ENCODE measurements at regions not wholly inside any gene's neighbourhood (a gene's known extent, or its start where the extent isn't known, plus 50 kb on each side); places are given as distances from the start of the nearest gene placed in this dataset.
"Not testable (repeated sequence)": the region's sequence is repeated elsewhere in the genome, so short reads cannot be mapped to it uniquely, and the experiment has no call there.

DNA sequence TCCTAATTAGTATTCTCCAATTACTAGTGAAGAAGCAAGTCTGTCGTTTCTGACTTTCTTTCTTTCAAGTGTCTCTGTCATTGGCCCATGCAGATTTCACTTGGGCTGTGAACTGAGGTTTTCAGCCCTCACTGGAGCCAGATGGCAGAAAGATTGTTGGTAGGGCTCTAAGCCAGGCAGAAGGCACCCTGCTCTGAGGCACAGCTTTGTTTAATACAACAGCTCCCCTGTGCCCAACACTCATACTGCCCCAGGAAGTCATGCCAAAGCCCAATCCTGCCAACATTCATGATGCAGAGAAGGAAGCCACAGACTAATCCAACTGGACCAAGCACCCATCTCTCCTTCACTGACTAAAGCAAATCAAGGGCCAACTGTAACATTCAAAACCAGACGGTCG, 117.1 kb upstream of the FRG1 start:
- DNase-seq (ENCODE audit: low read depth), result no peak

DNA sequence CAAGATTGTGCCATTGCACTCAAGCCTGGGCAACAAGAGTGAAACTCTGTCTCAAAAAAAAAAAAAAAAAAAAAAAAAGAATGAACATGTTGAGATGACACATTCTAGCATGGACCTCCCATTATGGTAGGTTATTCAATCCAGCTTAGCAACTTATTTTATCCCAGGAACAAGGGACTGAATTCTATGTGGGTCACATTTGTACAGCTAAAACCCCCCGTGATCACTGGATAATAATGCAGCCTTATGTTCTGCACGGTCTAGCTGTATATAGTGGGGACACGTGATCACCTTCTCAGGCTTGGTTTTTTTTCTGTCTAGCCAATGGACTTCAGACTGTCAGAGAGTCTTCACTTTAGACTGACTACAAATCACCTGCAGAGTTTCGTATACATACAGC, 115.2 kb upstream of the FRG1 start:
- no peak for DNase-seq (ENCODE audit: low read depth)

DNA sequence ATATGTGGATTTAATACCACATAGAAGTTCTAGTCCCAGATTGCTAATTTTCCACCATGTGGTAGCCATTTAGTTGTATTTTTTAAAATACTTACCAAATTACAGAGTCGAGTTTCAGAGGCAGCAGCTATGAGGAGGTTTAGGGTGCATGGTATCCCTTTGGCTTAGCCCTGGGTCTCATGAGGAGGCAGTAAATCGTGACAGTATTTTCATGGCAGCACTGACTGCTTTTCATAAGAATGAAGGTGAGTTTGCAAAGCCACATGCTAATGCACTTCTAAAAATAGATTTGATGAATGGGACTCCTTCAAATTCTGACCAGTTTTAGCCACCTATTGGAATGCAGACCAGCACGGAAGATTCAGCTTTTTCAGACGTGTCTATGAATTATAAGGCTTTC, 114.0 kb upstream of the FRG1 start:
- DNase-seq (ENCODE audit: low read depth), result no peak

DNA sequence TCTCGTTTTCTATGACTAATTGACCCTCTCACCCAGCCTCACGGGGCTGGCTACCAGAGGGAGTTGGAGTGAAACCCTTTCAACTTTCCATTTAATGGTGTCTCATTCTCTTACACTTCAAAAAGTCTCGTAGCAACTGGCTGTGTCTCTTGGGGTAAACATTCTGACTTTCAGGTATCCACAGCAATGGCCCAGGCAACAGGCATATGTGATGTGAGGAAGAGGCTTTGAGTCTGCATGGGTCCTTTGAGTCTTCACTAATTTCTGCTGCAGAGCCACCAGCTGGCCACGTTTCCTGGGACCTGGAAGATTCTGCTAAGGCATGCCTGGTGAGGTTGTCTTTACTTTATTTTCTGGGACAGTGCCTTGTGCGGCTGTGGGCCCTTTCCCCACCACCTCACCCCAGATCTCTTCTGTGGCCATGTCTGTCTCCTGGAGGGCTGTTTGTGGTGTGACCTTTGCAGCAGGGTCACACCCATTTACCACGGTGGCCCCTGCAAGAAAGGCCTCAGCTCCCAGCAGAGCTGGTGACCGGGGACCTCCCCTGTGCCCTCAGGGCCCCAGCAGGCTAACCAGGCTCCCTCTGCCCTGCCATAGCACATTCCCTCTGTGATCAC, 112.5 kb upstream of the FRG1 start:
- DNase-seq (ENCODE audit: low read depth), result no peak

DNA sequence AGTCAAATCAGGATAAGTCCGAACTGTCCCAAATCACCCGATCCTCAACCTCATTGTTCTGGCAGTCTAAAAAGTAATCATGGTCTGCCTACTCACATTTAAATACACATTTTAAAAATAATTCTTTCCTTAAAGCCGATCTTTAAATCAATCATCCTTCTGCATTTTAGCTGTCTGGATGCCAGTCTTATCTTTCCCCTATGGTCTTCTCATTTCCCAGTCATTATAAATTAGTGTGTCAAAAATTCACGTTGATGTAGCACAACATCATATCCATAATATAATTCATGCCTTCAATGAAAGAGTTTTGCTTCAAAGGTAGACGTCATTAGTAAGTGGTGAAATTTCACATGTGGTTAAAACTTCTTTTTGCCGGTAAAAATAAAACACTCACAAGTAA, 108.1 kb upstream of the FRG1 start:
- no peak for DNase-seq (ENCODE audit: low read depth)

DNA sequence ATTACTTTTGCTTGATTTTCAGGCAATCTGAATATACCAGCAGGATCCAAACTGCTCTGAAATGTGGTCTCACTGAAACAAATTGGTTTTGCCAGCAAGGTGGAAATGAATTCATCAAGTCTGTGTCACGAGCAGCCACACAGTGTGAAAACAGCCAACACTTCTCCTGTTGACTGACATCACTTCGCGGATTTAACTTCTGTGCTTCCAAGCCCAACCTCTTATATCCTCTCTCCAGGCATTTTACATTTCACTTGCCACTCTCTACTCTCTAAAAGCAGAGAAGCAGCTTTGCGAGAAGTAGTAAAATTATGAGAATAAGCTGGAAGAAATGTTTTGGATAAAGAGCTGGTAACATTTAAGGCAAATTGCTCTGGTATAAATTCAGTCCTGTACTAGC, 106.1 kb upstream of the FRG1 start:
- no peak for DNase-seq (ENCODE audit: low read depth)

DNA sequence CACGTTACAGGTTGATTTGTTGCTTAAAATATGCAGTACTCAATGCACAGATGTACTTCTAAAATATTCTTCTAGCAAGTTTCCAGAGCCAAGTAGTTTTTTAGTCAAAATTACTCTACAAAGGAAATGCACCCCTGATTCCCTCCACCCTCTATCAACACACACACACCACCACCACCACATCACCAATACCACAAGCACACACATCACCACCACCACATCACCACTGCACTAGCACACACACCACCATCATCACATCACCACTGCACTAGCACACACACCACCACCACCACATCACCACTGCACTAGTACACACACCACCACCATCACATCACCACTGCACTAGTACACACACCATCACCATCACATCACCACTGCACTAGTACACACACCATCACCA, 105.2 kb upstream of the FRG1 start:
- no peak for DNase-seq (ENCODE audit: low read depth)

DNA sequence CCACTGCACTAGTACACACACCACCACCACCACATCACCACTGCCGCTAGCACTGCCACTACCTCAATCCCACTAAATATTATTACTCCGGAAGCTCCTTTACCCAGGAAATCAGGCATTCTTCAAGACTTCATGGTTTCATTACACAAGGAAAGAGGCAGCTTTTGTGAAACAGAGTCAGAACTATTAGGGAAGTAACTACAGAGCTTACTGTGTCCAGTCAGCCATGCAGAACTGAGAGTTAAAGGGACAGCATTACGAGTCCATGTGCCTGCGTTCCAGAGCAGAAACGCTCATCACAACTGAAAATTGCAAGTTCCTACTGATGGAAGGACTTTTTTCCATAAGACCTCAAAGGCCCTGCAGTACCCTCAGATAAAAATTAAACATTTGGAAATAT, 103.2 kb upstream of the FRG1 start:
- no peak for DNase-seq (ENCODE audit: low read depth)

DNA sequence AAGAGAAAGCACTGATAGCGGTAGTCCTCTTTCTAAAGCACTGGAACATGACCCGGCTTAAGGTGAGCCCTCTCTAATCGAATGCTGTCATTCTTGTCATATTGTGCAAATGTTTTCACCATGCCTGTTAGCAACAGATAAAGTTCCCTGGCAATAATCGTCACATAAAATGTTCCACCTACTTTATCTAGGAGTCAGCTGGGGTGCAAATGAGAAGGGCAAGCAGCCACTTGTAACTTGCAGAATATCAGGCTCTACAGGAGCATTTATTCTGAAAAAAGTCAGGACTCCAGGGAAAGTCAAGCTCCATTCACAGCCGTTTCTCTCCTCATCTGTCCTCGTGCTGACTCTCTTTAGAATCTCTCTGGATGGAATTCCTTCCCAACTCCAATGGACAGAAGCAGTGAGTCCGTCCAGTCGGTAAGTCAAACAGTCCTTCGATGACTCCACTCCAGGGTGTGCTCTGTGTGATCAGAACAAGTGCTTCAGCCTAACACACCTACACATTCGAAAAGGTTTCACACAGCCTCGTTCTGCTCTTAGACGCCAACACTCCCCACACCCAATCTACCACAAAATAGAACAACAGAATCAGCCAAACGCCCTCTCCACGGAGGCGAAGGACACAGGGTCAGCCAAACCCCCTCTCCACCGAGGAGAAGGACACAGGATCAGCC, 101.7 kb upstream of the FRG1 start:
- DNase-seq (ENCODE audit: low read depth), result no peak

DNA sequence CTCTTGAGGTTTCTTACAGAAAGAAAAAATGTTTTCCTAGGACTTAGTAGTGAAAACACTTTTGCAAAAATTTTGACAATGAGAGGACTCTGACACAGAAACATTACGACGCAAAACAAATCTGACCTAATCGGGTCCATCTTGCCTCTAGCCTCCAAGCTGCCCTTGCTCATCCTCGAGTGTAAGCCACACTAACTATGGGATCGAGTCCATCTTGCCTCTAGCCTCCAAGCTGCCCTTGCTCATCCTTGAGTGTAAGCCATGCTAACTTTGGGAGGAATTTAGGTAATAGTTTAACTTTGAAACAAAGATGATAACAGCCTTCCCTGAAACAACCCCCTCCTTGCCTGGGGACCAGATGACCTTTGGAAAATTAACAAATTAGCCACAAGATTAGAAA, 100.3 kb upstream of the FRG1 start:
- DNase-seq (ENCODE audit: low read depth), result no peak

DNA sequence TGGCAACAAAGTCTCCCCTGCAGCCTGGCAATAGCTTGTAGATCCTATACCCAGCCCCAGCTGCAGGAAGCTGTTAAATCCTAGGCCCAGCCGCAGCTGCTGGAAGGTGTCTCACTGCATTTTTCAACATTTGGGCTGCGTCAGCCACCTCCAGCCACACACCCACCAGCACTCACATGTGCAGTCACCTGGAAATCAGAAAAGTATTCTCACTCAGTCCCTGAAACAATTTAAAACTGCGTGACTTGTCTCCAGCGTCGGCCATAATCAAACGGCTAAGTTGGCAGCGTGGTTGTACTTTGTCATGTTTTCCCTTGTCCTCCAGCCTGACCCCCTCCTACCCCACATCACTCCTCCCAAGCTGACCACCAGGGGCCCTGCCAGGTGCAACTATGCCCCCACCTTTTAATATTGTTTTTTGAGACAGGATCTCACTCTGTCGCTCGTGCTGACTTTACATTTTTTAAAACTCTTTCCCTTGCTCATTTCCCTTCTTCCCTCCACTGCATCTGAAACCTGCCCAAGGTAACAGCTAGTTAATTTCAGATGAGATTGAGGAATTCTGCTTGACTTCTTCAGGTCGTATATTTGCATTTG, 97.2 kb upstream of the FRG1 start:
- DNase-seq (ENCODE audit: low read depth), result no peak

DNA sequence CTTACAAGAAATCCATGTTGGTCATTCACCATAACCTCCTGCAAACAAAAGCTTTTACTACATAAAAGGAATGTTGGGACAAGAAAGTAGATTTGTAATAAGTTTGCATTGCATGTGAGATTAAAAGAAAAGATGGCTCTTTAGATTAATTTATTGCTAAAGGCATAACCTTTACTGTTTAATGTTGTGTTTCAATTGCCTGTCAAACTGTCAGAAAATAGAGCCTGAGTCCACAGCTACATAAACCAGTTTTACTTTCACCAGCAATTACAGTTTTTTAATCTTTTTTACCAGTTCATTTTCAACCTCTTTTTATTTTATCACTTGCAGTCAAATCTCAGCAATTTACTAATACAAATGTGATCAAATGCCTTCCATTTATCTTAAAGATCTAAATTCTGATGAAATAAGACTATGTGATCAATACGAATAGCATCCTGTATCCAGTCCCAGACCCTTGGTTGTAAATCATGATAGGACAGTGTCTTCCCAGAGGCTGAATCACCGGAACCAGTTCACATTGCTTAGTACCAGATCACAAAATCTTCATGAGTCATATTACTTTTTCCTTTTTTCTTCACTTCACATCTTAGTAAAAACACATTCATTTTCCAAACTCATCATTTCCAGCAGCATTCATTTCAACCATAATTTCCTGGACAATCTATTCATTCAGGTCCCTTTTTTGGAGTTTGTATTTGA, 95.4 kb upstream of the FRG1 start:
- no peak for DNase-seq (ENCODE audit: low read depth)

DNA sequence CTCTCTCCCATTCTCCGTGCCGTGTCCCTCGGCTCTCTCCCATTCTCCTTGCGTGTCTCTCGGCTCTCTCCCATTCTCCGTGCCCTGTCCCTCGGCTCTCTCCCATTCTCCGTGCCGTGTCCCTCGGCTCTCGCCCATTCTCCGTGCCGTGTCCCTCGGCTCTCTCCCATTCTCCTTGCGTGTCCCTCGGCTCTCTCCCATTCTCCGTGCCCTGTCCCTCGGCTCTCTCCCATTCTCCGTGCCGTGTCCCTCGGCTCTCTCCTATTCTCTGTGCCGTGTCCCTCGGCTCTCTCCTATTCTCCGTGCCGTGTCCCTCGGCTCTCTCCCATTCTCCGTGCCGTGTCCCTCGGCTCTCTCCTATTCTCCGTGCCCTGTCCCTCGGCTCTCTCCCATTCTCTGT, 94.6 kb upstream of the FRG1 start:
- DNase-seq (ENCODE audit: low read depth), result not testable (repeated sequence)

DNA sequence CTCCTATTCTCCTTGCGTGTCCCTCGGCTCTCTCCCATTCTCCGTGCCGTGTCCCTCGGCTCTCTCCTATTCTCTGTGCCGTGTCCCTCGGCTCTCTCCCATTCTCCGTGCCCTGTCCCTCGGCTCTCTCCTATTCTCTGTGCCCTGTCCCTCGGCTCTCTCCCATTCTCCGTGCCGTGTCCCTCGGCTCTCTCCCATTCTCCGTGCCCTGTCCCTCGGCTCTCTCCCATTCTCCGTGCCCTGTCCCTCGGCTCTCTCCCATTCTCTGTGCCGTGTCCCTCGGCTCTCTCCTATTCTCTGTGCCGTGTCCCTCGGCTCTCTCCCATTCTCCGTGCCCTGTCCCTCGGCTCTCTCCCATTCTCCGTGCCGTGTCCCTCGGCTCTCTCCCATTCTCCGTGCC, 94.1 kb upstream of the FRG1 start:
- DNase-seq (ENCODE audit: low read depth), result not testable (repeated sequence)

DNA sequence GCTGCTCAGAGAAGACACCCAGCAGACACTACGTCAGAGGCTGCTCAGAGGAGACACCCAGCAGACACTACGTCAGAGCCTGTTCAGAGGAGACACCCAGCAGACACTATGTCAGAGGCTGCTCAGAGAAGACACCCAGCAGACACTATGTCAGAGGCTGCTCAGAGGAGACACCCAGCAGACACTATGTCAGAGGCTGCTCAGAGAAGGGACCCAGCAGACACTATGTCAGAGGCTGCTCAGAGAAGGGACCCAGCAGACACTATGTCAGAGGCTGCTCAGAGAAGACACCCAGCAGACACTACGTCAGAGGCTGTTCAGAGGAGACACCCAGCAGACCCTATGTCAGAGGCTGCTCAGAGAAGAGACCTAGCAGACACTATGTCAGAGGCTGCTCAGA, 92.0 kb upstream of the FRG1 start:
- DNase-seq (ENCODE audit: low read depth), result not testable (repeated sequence)

DNA sequence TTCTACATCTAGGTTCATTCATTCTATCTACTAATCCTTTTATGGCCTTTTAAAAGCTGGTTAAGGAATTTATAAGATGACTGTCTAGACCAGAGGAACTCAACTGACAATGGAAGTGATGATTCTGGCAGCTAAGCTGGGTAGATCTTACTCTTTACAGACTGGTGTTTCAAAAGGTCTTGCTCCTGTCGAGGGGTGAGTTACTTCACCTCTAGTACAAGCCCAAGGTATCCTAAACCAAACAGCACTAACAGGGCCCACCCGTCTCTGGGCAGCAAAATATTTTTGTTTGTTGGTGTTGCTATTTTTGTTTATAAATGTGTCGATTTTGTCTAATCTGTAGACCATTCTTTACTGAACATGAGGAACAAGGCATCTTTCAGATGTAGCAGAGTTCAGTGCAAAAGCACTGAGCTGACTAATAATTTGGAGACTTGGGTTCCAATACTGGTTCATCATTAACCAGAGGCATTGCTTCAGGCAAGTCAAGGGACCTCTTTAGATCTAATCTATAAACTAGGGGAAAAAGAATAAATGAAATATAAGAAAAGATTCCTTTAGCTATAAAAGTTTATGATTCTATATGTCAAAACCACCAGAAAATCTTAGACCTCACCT, 90.3 kb upstream of the FRG1 start:
- DNase-seq (ENCODE audit: low read depth), result no peak

DNA sequence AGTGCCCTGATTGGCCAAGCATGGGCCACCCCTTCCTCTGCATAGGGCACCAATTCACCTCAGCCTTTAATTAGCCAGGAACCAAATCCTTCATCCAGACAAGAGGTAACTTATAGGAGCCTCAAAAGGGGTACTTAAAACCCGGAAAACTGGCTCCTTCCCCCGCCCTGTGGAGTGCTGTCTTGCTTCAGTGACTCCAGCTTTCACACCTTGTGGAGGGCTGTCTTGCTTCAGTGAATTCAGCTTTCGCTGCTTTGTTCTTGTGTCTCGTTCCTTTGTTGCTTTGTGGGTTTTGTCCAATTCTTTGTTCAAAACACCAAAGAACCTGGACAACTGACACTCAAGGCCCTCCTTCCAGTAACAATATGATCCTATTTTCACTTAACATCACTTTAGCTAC, 82.2 kb upstream of the FRG1 start:
- DNase-seq (ENCODE audit: low read depth), result no peak

DNA sequence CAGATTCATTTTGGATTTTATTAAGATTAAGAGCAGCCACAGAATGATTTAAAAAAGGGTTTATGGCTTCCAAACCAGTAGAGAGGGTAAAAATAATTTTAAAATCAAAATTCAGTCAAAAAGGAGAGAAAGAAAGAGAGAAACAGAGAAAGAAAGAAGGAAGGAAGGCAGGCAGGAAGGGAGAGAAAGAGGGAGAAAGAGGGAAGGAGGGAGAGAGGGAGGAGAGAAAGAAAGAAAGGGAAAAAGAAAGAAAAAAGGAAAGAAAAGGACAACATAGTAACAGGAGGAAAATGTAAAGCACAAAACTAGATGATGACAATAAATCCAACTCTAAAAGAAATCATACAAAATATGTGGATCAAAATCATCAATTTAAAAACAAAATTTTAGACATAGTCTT, 79.6 kb upstream of the FRG1 start:
- no peak for DNase-seq (ENCODE audit: low read depth)

DNA sequence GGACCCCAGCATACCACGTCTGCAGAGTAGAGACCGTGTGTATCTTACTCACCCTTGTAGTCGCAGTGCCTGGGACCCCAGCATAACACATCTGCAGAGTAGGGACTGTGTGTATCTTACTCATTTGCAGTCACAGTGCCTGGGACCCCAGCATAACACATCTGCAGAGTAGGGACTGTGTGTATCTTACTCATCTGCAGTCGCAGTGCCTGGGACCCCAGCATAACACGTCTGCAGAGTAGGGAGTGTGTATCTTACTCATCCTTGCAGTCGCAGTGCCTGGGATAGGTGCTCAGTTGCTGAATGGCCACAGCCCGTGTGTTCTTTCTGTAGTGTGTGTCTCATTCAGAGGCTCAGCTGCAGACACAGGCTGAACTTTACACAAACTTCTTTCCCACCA, 71.4 kb upstream of the FRG1 start:
- no peak for DNase-seq (ENCODE audit: low read depth)

DNA sequence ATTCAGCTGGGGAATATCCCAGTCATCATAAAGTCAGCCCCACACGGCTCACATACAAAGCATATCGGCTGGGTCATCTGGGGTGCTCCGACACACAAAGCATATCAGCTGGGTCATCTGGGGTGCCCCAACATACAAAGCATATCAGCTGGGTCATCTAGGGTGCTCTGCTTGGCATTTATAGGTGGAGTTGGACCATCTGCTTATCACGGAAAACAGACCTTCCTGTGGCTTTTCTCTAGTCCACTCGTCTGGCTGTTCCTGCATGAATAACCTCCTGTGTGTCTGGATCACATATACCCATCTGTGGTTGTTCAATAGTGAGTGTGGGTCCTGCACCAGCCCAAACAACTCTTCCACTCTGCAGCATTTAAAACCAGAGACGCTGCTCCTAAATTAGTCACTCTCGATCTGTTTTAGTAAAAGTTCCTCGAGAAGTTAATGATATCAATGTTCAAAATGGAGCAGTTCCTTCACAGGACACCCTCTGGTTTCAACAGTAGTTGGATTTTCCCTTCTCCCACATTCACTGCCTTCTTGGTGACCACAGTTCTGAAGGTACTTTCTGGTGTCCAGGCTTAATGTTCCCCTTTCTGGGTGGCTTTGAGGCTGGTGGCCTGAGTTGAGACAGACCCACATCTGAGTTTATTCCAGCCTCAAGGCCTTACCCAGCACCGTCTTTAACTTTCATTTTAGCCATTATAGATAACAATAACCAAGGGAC, 70.0 kb upstream of the FRG1 start:
- no peak for DNase-seq (ENCODE audit: low read depth)

DNA sequence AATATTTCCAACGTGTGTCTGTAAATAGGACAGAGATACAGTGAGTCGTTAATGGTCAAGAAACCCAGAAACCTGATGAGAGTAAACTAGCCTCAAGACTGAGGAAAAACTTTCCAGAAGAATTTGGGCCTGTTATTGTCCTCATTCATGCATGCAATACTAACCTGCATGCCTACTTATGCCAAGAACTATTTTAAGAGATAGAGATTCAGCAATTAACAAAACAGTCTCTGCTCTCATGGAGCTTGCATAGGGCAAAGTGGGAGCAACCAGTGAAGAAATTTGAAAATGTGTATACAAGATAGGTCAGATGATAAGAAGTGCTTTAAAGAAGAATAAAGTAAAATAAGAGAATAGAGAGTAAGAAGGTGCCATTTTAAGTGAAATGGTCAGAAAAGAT, 66.1 kb upstream of the FRG1 start:
- no peak for DNase-seq (ENCODE audit: low read depth)

DNA sequence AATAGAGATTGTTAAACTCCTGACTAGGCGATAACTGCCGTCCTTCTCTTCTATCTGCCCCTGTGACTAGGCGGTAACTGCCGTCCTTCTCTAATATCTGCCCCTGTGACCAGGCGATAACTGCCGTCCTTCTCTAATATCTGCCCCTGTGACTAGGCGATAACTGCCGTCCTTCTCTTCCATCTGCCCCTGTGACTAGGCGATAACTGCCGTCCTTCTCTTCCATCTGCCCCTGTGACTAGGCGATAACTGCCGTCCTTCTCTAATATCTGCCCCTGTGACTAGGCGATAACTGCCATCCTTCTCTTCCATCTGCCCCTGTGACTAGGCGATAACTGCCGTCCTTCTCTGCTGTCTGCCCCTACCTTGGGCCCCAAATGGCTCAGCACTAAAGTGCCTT, 59.5 kb upstream of the FRG1 start:
- not testable (repeated sequence) for DNase-seq (ENCODE audit: low read depth)
